ENCODE measurements at regions not wholly inside any gene's neighbourhood (a gene's known extent, or its start where the extent isn't known, plus 50 kb on each side); places are given as distances from the start of the nearest gene placed in this dataset.

- Mint-ChIP-seq H3K27ac (peak overlapping the region; percentile 91), H3K4me3 (no peak overlapping the region), H3K9me3 (no peaks in the 10 kb centered on the region), H3K27me3 (ENCODE audit: insufficient read depth, low read depth, poor library complexity) (peaks cover 3% of the 10 kb centered on the region), H3K36me3 (ENCODE audit: low read depth) (no peaks in the 10 kb centered on the region), H3K4me1 (peaks cover 23% of the 10 kb centered on the region)
- no peaks in the 10 kb centered on the region for H3K9me2 ChIP-seq (ENCODE audit: insufficient read depth)
- TF ChIP-seq ETS1 (IDR thresholded peaks at IDR 0.05) (no peak), POLR2AphosphoS5 (IDR thresholded peaks at IDR 0.05; ENCODE audit: low read depth) (no peak), ZNF114 (CRISPR knock-in tag; IDR thresholded peaks at IDR 0.05) (no peak), CTCF (conservative IDR thresholded peaks at IDR 0.05; ENCODE audit: low read depth in 2 of 2) (no peak), EZH2 (IDR thresholded peaks at IDR 0.05; ENCODE audit: low read depth, unreplicated experiment) (no peak), STAT1 (IDR thresholded peaks at IDR 0.05; ENCODE audit: unreplicated experiment) (no peak), ZNF462 (CRISPR knock-in tag; IDR thresholded peaks at IDR 0.05) (no peak), ZNF331 (CRISPR knock-in tag; IDR thresholded peaks at IDR 0.05; ENCODE audit: low read depth) (no peak), JUNB (IDR thresholded peaks at IDR 0.05; ENCODE audit: unreplicated experiment) (no peak), REST (IDR thresholded peaks at IDR 0.05; ENCODE audit: unreplicated experiment) (no peak), NANOG (IDR thresholded peaks at IDR 0.05; ENCODE audit: borderline replicate concordance) (no peak), EZH2phosphoT487 (IDR thresholded peaks at IDR 0.05; ENCODE audit: unreplicated experiment) (no peak), CREB1 (CRISPR knock-in tag; IDR thresholded peaks at IDR 0.05; ENCODE audit: low read depth) (no peak)
- no peak overlapping the region for H3K4me2 ChIP-seq
- H3K36me3 ChIP-seq (ENCODE audit: insufficient read depth), result no peaks in the 10 kb centered on the region
- peak; percentile 64 for ATAC-seq
- H3K4me3 ChIP-seq, result no peak overlapping the region
- 0 out of 2 replicates have a peak overlapping the region, but pooled peaks have one; percentile 5 for H3K27ac ChIP-seq (ENCODE audit: low read depth)
- H3K79me2 ChIP-seq (replicated peaks; ENCODE audit: insufficient read depth), result no peaks in the 10 kb centered on the region
- H4K20me1 ChIP-seq (replicated peaks; ENCODE audit: insufficient read depth), result no peaks in the 10 kb centered on the region
- H3F3A ChIP-seq (replicated peaks; ENCODE audit: low read depth), result no peaks in the 10 kb centered on the region
- no peak overlapping the region for H2AFZ ChIP-seq
- DNase-seq (ENCODE audit: low spot score), result peak; percentile 19
- H3K27me3 ChIP-seq (ENCODE audit: insufficient read depth), result no peaks in the 10 kb centered on the region
- peaks cover 13% of the 10 kb centered on the region for H3K4me1 ChIP-seq (ENCODE audit: insufficient read depth)
Measured at GRCh38 chr6:113004470-113005270, 657.5 kb downstream of the RFPL4B start.
